ENCODE measurements at regions not wholly inside any gene's neighbourhood (a gene's known extent, or its start where the extent isn't known, plus 50 kb on each side); places are given as distances from the start of the nearest gene placed in this dataset.

DNA sequence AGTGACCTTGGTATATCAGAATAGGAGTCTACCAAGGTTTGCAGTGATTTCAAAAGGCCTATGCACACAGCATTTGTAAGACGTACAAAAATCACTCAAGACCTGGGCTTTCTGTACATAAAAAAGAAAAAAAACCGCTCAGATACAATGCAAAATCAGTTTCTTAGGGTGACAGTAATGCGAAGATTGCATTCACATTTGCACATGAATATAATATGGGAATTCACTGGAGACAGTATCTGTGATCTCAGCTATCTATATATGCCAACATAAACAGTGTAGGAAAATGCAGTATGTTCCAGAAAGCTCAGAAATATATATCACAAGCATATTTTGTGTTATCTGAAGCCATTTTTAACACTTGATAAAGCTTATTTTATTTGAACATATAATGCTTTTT is 176.4 kb upstream of the MYOCD start:
- no peak for TF ChIP-seq CTCF (IDR thresholded peaks at IDR 0.05; ENCODE audit: extremely low read depth, insufficient read depth, missing control alignments)

DNA sequence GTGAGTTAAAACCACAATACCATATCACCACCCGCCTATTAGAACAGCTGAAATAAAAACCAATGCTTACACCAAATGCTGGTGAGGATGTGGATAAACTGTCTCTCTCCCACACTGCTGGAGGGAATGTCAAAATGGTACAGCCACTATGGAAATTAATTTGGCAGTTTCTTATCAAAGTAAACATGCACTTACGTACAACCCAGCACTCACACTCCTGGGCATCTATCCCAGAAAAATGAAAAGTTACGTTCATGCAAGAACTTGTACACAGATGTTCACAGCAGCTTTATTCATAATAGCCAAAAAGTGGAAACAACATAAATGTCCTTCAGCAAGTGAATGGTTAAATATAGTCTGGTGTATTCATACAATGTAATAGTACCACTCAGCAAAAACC is 173.2 kb upstream of the MYOCD start:
- in situ Hi-C loops (cut with MboI; ENCODE audit: low pct_unique_long_range_greater_than_20kb, low sequenced_read_pairs, unreplicated experiment): no loop called here
- DNase-seq (ENCODE audit: low spot score): no peak
- no peak for TF ChIP-seq CTCF (IDR thresholded peaks at IDR 0.05; ENCODE audit: extremely low read depth, insufficient read depth, missing control alignments)

More for the DNA sequence above, 176.4 kb upstream of the MYOCD start:
- no peak for DNase-seq (ENCODE audit: low spot score)
- in situ Hi-C loops (cut with MboI; ENCODE audit: low pct_unique_long_range_greater_than_20kb, low sequenced_read_pairs, unreplicated experiment): no loop called here

DNA sequence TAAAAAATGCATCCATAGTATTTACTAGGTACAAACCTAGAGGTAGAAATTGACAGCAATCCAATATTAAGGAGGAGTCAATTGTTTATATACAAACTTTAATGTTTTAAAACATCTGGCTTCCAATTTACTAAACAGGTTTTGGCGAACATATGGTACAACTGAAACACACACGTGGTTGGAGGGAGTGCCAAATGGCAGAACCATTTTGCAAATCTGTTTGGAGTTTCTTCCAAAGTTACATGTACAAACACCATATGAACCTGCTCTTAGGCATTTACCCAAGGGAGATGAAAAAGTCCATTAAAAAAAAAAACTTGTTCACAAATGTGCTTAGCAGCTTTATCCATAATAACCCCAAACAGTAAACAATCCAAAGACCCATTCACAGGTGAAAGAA is 159.8 kb upstream of the MYOCD start:
- TF ChIP-seq CTCF (IDR thresholded peaks at IDR 0.05; ENCODE audit: extremely low read depth, insufficient read depth, missing control alignments): no peak
- DNase-seq (ENCODE audit: low spot score): no peak
- in situ Hi-C loops (cut with MboI; ENCODE audit: low pct_unique_long_range_greater_than_20kb, low sequenced_read_pairs, unreplicated experiment): no loop called here

DNA sequence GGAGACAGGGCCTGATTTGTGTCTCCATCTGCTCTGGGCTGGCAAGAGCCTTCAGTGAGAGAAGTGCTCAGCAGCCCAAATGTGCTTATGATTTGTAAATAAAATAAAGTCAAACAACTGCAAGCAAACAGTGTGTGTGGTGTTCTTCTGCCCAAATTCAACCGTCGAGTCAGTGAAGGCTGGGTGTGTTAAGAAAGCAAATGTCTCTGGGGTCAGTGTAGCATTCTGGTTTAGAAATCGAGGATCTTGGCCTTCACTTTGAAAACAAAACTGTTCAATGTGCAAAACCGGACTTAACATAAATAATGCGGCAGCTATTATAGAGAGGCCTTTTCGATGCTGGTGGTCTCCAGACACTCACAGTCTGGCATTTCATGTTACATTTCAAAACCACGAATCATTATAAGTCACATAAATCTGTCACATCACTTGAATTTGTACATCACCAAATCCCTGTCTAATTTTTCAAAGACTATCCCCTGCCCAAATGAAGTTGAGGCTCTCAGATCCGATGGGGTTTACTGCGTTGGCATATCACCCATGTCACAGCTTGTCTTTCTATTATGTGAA is 158.6 kb upstream of the MYOCD start:
- in situ Hi-C loops (cut with MboI; ENCODE audit: low pct_unique_long_range_greater_than_20kb, low sequenced_read_pairs, unreplicated experiment): no loop called here

DNA sequence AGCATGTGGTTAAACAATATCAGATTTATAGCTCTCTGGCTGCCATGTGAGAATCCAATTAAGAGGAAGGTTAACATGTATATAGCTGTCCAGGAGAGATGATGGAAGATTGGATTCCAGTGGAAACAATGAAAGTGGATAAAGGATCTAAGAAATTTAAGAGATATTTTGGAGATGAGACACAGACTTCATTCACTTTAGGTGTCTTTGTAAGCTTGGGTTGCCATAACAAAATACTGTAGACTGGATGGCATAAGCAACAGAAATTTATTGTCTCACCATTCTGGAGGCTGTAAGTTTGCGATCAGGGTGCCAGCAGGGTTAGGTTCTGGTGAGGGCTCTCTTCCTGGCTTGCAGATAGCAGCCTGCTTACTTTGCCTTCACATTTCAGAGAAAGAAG is 155.9 kb upstream of the MYOCD start:
- DNase-seq (ENCODE audit: low spot score): no peak
- in situ Hi-C loops (cut with MboI; ENCODE audit: low pct_unique_long_range_greater_than_20kb, low sequenced_read_pairs, unreplicated experiment): no loop called here
- no peak for TF ChIP-seq CTCF (IDR thresholded peaks at IDR 0.05; ENCODE audit: extremely low read depth, insufficient read depth, missing control alignments)

More for the DNA sequence above, 158.6 kb upstream of the MYOCD start:
- no peak for TF ChIP-seq CTCF (IDR thresholded peaks at IDR 0.05; ENCODE audit: extremely low read depth, insufficient read depth, missing control alignments)
- no peak for DNase-seq (ENCODE audit: low spot score)

- no peak for DNase-seq (ENCODE audit: low spot score)
- TF ChIP-seq CTCF (IDR thresholded peaks at IDR 0.05; ENCODE audit: extremely low read depth, insufficient read depth, missing control alignments): no peak
- in situ Hi-C loops (cut with MboI; ENCODE audit: low pct_unique_long_range_greater_than_20kb, low sequenced_read_pairs, unreplicated experiment): no loop called here
Observed at GRCh38 chr17:12510535-12510934, 155.2 kb upstream of the MYOCD start.
